SK-N-SH (cell line): ENCODE measurements at regions not wholly inside any gene's neighbourhood (a gene's known extent, or its start where the extent isn't known, plus 50 kb on each side); places are given as distances from the start of the nearest gene placed in this dataset.
"Not testable (repeated sequence)": the region's sequence is repeated elsewhere in the genome, so short reads cannot be mapped to it uniquely, and the experiment has no call there.

ENCODE experiments used
- CTCF ChIA-PET: fragments of 300-600, 350-600 bp; formaldehyde crosslinking; extraction: SDS; loops from one replicate; lab custom pipeline; 2021; lab: Yijun Ruan, JAX
- POLR2A ChIA-PET: fragments of 350-600 bp; sonication (Branson Sonifier 250); formaldehyde crosslinking; extraction: SDS; loops from one replicate; lab custom pipeline; 2020; ENCODE audit warnings: antibody characterized with exemption, inconsistent platforms; lab: Yijun Ruan, JAX
- DNase-seq: peaks from one replicate; pipeline ENCODE4 v3.0.0; 2012
- H2AFZ ChIP-seq: fragments of 200-600 bp; sonication (generic); 2 replicates; pipeline ENCODE4 v1.8.1; 2016; ENCODE audit warnings: antibody characterized with exemption, mild to moderate bottlenecking, low read depth
- H3F3A ChIP-seq: fragments of 200-600 bp; sonication (generic); replicated peaks from 2 replicates; pipeline ENCODE3; 2016; ENCODE audit warnings: antibody characterized with exemption, mild to moderate bottlenecking; ENCODE audit not compliant: insufficient read depth
- H3K27ac ChIP-seq, 2 experiments: fragments of 200-500 bp in 1 of 2; fragments of 200-600 bp in 1 of 2; sonication (Bioruptor generic) in 1 of 2; sonication (generic), shearing (Covaris generic) in 1 of 2; 2 replicates each; pipeline versions ENCODE4 v1.5.1 to v1.6.1; 2014 to 2016; ENCODE audit warnings: low read depth in 2 of 2, inconsistent platforms in 1 of 2, low read length in 1 of 2, mild to moderate bottlenecking in 1 of 2, mixed read lengths in 1 of 2
- H3K27me3 ChIP-seq: fragments of 200-600 bp; sonication (generic), shearing (Covaris generic); 2 replicates; pipeline ENCODE4 v1.6.1; 2016; ENCODE audit warnings: mixed run types; ENCODE audit not compliant: insufficient read depth
- H3K36me3 ChIP-seq, 2 experiments: fragments of 200-500 bp in 1 of 2; fragments of 200-600 bp in 1 of 2; sonication (Bioruptor generic) in 1 of 2; sonication (generic) in 1 of 2; replicated peaks in 1 of 2; 2 replicates each; pipeline versions ENCODE3 to v1.5.1; 2014 to 2016; ENCODE audit warnings: low read length in 1 of 2, mild to moderate bottlenecking in 1 of 2; ENCODE audit not compliant: insufficient read depth in 2 of 2, control insufficient read depth in 1 of 2
- H3K4me1 ChIP-seq, 2 experiments: fragments of 200-500 bp in 1 of 2; fragments of 200-600 bp in 1 of 2; sonication (Bioruptor generic) in 1 of 2; sonication (generic), shearing (Covaris generic) in 1 of 2; 2 replicates each; pipeline versions ENCODE4 v1.5.1 to v1.6.1; 2014 to 2016; ENCODE audit warnings: low read depth in 1 of 2, low read length in 1 of 2, mixed run types in 1 of 2; ENCODE audit not compliant: insufficient read depth in 2 of 2, control insufficient read depth in 1 of 2
- H3K4me2 ChIP-seq: fragments of 200-600 bp; sonication (generic), shearing (Covaris generic); 2 replicates; pipeline ENCODE4 v1.6.1; 2017; ENCODE audit warnings: mixed run types
- H3K4me3 ChIP-seq, 2 experiments: fragments of 200-500 bp in 1 of 2; fragments of 200-600 bp in 1 of 2; sonication (Bioruptor generic) in 1 of 2; sonication (generic), shearing (Covaris generic) in 1 of 2; 2 replicates each; pipeline versions ENCODE4 v1.5.1 to v1.8.1; 2014 to 2016; ENCODE audit warnings: low read depth in 2 of 2, inconsistent platforms in 1 of 2, low read length in 1 of 2, mild to moderate bottlenecking in 1 of 2, mixed read lengths in 1 of 2, moderate library complexity in 1 of 2
- H3K79me2 ChIP-seq: fragments of 200-600 bp; sonication (generic); 2 replicates; pipeline ENCODE4 v1.8.1; 2017; ENCODE audit warnings: mild to moderate bottlenecking; ENCODE audit not compliant: insufficient read depth
- H3K9ac ChIP-seq: fragments of 200-600 bp; sonication (generic); 2 replicates; pipeline ENCODE4 v1.6.1; 2017; ENCODE audit warnings: mixed run types
- H3K9me2 ChIP-seq: fragments of 200-600 bp; sonication (generic); 2 replicates; pipeline ENCODE4 v1.6.1; 2017; ENCODE audit warnings: mixed run types
- H3K9me3 ChIP-seq: fragments of 200-600 bp; sonication (generic); 2 replicates; pipeline ENCODE4 v1.6.1; 2017; ENCODE audit warnings: mixed run types, mild to moderate bottlenecking, moderate library complexity
- H4K20me1 ChIP-seq: fragments of 200-600 bp; sonication (generic); 2 replicates; pipeline ENCODE4 v1.6.1; 2017; ENCODE audit warnings: mild to moderate bottlenecking, mixed run types; ENCODE audit not compliant: insufficient read depth
- GABPA ChIP-seq: IDR thresholded peaks from 2 replicates; pipeline ENCODE4 v1.4.0; 2012; ENCODE audit warnings: low read depth, mild to moderate bottlenecking
- JUND ChIP-seq: IDR thresholded peaks from 2 replicates; pipeline ENCODE4 v1.4.0; 2012
- MAX ChIP-seq: IDR thresholded peaks from 2 replicates; pipeline ENCODE4 v1.4.0; 2012; ENCODE audit warnings: low read depth
- NRF1 ChIP-seq: IDR thresholded peaks from 2 replicates; pipeline ENCODE4 v1.6.1; 2012; ENCODE audit warnings: low read depth, mild to moderate bottlenecking, low read length
- WGBS: methylation state at CpG from one replicate; pipeline ENCODE4 v1.1.6; 2017; ENCODE audit warnings: low lambda C conversion rate; 5-methylcytosine and 5-hydroxymethylcytosine counted together
- TF ChIP-seq, protein P1 (sequence below): IDR thresholded peaks from 2 replicates; pipeline ENCODE4 v1.4.0; 2012; ENCODE audit warnings: low read depth, borderline replicate concordance
- TF ChIP-seq, protein P2 (sequence below): IDR thresholded peaks from 2 replicates; pipeline ENCODE4 v1.6.1; 2012; ENCODE audit warnings: mild to moderate bottlenecking, low read depth, low read length, moderate library complexity

DNA sequence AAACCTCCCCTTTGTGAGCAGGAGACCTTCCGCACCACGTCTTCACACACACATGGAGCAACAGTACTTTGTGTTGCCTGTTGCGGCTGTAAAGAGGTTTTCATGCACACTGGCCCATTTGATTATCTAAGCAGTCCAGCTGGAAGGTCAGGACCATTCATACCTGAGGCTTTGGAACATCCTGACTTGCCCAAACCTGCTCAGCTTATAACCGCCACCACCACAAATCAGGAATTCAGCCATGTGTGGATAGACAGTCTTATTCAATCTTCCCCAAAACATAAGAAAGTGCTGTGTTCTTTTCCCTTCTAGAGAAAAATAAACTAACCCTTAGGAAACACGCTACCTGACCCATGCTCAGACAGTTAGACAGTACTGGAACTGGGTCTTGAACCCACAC lies 81.6 kb upstream of the XYLT1 start:
- H3K9me2 ChIP-seq, result no peaks in the 10 kb centered on the region
- 92% methylated on average over 5 of the region's 5 CpGs for WGBS
- no peak overlapping the region for H3K4me3 ChIP-seq
- H3K27ac ChIP-seq, result no peak overlapping the region
- POLR2A ChIA-PET, result no interaction called here
- H3K36me3 ChIP-seq, result no peaks in the 10 kb centered on the region
- H3K4me1 ChIP-seq, result peaks cover 8 to 17% of the 10 kb centered on the region in 2 experiments; a peak in 3 of 4 replicates
- H3K27me3 ChIP-seq, result no peaks in the 10 kb centered on the region
- no peak for DNase-seq
- H3K79me2 ChIP-seq, result no peaks in the 10 kb centered on the region
- no peak for TF ChIP-seq JUND
- TF ChIP-seq, all 33 proteins: peak for 0
- no peaks in the 10 kb centered on the region for H4K20me1 ChIP-seq
- CTCF ChIA-PET, result no interaction called here
- H2AFZ ChIP-seq, result no peak overlapping the region
- H3K9ac ChIP-seq, result no peak overlapping the region
- H3K9me3 ChIP-seq, result no peaks in the 10 kb centered on the region
- H3K4me2 ChIP-seq, result no peak overlapping the region
- peaks cover 12% of the 10 kb centered on the region for H3F3A ChIP-seq

GRCh38 chr16:17551682-17552081 lies 80.9 kb upstream of the XYLT1 start:
- H3K9ac ChIP-seq, H3K27me3 ChIP-seq, H2AFZ ChIP-seq, H4K20me1 ChIP-seq, H3K9me2 ChIP-seq, H3K36me3 ChIP-seq, DNase-seq, CTCF ChIA-PET, H3K79me2 ChIP-seq, POLR2A ChIA-PET, H3K4me2 ChIP-seq, H3K4me3 ChIP-seq, H3K9me3 ChIP-seq: not testable (repeated sequence)
- WGBS, result 86% methylated on average over 6 of the region's 6 CpGs
- Histone ChIP-seq H3K4me1 (peaks cover 8 to 17% of the 10 kb centered on the region in 2 experiments; a peak in 3 of 4 replicates), H3K27ac (peak overlapping the region in 1 of 2 experiments; percentile 36; a peak in 1 of 4 replicates), H3F3A (peaks cover 12% of the 10 kb centered on the region)

DNA sequence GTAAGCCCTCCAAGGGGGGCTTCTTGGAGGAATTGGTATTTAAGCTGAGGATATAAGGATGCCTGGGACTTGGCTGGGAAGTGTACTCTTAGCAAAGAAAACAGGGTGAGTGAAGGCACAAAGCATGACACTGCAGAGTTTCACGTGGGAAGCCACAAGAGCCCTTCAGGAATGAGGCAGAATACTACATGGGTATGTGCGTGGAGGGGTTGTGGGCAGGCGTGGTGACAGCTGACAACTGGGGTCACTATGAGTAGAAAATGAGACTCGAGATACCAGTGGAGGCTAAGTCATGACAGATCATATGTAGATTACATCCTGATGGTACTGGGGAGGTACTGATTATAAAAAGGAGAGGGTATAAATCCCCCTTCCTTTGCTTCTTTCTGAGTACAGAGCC lies 78.1 kb upstream of the XYLT1 start:
- Histone ChIP-seq H3K79me2 (no peaks in the 10 kb centered on the region), H3K4me3 (no peak overlapping the region), H3K9me2 (no peaks in the 10 kb centered on the region), H3K27ac (no peak overlapping the region), H3K27me3 (no peaks in the 10 kb centered on the region), H3K9ac (no peak overlapping the region), H3F3A (no peaks in the 10 kb centered on the region), H2AFZ (no peak overlapping the region), H3K4me1 (peaks cover 3 to 4% of the 10 kb centered on the region in 2 experiments; a peak in 1 of 4 replicates), H3K4me2 (no peak overlapping the region), H4K20me1 (no peaks in the 10 kb centered on the region), H3K9me3 (no peaks in the 10 kb centered on the region), H3K36me3 (no peaks in the 10 kb centered on the region)
- ChIA-PET CTCF (interaction anchor here (1.0 to 2.3 kb wide), 2 partner anchors 8 to 69 kb away, joined by 3 to 16 read pairs; no protein-coding TSS in a partner anchor), POLR2A (no interaction called here)
- DNase-seq, result no peak
- WGBS, result 62% methylated on average over 4 of the region's 4 CpGs
- TF ChIP-seq GABPA (no peak), MAX (no peak), NRF1 (no peak)
- TF ChIP-seq, protein P1, sequence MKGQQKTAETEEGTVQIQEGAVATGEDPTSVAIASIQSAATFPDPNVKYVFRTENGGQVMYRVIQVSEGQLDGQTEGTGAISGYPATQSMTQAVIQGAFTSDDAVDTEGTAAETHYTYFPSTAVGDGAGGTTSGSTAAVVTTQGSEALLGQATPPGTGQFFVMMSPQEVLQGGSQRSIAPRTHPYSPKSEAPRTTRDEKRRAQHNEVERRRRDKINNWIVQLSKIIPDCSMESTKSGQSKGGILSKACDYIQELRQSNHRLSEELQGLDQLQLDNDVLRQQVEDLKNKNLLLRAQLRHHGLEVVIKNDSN, result no peak
- TF ChIP-seq, protein P2, sequence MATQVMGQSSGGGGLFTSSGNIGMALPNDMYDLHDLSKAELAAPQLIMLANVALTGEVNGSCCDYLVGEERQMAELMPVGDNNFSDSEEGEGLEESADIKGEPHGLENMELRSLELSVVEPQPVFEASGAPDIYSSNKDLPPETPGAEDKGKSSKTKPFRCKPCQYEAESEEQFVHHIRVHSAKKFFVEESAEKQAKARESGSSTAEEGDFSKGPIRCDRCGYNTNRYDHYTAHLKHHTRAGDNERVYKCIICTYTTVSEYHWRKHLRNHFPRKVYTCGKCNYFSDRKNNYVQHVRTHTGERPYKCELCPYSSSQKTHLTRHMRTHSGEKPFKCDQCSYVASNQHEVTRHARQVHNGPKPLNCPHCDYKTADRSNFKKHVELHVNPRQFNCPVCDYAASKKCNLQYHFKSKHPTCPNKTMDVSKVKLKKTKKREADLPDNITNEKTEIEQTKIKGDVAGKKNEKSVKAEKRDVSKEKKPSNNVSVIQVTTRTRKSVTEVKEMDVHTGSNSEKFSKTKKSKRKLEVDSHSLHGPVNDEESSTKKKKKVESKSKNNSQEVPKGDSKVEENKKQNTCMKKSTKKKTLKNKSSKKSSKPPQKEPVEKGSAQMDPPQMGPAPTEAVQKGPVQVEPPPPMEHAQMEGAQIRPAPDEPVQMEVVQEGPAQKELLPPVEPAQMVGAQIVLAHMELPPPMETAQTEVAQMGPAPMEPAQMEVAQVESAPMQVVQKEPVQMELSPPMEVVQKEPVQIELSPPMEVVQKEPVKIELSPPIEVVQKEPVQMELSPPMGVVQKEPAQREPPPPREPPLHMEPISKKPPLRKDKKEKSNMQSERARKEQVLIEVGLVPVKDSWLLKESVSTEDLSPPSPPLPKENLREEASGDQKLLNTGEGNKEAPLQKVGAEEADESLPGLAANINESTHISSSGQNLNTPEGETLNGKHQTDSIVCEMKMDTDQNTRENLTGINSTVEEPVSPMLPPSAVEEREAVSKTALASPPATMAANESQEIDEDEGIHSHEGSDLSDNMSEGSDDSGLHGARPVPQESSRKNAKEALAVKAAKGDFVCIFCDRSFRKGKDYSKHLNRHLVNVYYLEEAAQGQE, result no peak
